ENCODE measurements at regions not wholly inside any gene's neighbourhood (a gene's known extent, or its start where the extent isn't known, plus 50 kb on each side); places are given as distances from the start of the nearest gene placed in this dataset.

DNA sequence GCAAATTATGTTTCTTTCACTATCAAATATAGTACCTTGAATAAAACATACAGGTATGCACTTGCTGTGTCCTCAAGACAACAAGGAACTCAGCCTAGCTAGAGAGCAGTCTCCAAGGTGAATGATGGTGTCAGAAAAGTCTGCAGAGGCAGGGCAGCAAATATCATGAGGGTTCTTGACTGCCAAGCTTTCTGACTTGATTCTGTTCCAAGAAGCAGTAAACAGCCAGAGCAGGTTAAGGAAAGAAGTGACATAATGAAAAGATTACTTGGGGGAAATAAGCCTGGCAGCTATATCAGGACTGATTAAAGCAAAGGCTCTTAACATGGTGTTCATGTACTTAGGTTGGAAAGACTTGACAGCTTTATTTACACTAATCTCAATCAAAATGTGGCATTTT, 192.2 kb upstream of the GADL1 start:
- H3K4me3 ChIP-seq (ENCODE audit: low read depth, low read length), result no peak overlapping the region
- TF ChIP-seq, protein P1, sequence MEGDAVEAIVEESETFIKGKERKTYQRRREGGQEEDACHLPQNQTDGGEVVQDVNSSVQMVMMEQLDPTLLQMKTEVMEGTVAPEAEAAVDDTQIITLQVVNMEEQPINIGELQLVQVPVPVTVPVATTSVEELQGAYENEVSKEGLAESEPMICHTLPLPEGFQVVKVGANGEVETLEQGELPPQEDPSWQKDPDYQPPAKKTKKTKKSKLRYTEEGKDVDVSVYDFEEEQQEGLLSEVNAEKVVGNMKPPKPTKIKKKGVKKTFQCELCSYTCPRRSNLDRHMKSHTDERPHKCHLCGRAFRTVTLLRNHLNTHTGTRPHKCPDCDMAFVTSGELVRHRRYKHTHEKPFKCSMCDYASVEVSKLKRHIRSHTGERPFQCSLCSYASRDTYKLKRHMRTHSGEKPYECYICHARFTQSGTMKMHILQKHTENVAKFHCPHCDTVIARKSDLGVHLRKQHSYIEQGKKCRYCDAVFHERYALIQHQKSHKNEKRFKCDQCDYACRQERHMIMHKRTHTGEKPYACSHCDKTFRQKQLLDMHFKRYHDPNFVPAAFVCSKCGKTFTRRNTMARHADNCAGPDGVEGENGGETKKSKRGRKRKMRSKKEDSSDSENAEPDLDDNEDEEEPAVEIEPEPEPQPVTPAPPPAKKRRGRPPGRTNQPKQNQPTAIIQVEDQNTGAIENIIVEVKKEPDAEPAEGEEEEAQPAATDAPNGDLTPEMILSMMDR (IDR thresholded peaks at IDR 0.05; ENCODE audit: insufficient read depth, low read depth, low read length), result no peak

GRCh38 chr3:31091748-31092147, 197.3 kb upstream of the GADL1 start:
- no peak for DNase-seq (ENCODE audit: low read depth)
- TF ChIP-seq, protein P1 (IDR thresholded peaks at IDR 0.05; ENCODE audit: insufficient read depth, low read depth, low read length), result no peak
- no peak overlapping the region for H3K4me3 ChIP-seq (ENCODE audit: low read depth, low read length)

More for the DNA sequence above, 192.2 kb upstream of the GADL1 start:
- DNase-seq (ENCODE audit: low read depth), result no peak

DNA sequence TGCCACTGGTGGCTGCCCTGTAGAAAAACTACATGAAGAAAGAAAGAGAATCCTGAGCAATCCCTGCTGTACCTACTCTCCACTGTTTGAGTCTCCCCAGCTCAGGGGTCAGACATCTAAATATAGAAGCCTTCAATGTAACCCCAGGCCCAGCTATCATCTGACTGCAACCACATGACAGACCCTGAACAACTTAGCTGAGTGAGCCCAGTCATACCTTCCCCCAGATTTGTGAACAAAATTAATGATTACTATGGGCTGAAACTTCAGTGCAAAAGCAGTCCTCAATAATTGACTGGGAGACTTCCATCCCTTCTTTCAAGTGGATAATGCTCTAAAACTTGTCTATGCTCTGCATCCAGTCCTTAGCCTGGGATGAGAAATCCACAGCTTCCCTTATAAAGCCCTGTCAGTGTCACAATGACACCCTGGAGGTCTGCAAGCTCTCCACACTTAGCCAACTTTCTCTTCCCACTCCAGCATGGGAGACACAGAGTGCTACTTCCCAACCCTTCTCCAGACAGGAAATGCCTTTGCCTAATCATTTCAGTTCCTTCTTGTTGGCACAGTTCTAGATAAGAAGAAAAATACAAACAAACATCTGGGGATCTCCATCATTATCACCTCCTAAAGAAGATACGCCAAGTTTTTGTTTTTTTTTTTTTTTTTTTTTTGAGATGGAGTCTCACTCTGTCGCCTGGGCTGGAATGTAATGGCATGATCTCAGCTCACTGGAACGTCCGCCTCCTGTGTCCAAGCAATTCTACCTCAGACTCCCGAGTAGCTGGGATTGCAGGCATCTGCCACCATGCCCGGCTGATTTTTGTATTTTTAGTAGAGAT, 198.5 kb upstream of the GADL1 start:
- H3K4me3 ChIP-seq (ENCODE audit: low read depth, low read length), result no peak overlapping the region
- TF ChIP-seq, protein P1 (IDR thresholded peaks at IDR 0.05; ENCODE audit: insufficient read depth, low read depth, low read length), result no peak
- DNase-seq (ENCODE audit: low read depth), result peak; percentile 30

GRCh38 chr3:31093606-31094005, 199.1 kb upstream of the GADL1 start:
- TF ChIP-seq, protein P1 (IDR thresholded peaks at IDR 0.05; ENCODE audit: insufficient read depth, low read depth, low read length), result no peak
- DNase-seq (ENCODE audit: low read depth), result no peak
- no peak overlapping the region for H3K4me3 ChIP-seq (ENCODE audit: low read depth, low read length)

DNA sequence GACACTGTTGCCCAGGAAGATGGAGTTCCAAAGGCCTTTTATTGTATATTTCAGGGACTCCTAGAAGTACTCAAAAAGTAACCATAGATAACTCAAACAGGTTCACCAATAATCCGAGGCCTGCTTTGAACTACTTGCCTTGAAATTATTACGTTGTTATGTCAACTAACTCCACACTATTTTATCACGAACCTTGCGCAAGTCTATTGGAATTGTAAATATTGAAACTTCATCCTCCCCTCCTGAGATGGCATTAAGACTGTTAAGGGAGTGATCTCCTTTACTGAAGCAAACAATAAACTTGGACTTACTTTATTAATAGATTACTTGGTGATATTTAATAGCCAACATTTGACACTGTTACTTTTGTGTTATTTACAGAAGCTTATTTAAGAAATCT, 199.6 kb upstream of the GADL1 start:
- H3K4me3 ChIP-seq (ENCODE audit: low read depth, low read length), result no peak overlapping the region
- TF ChIP-seq, protein P1 (IDR thresholded peaks at IDR 0.05; ENCODE audit: insufficient read depth, low read depth, low read length), result no peak
- peak; percentile 40 for DNase-seq (ENCODE audit: low read depth)

- DNase-seq (ENCODE audit: low read depth), result no peak
- H3K4me3 ChIP-seq (ENCODE audit: low read depth, low read length), result no peak overlapping the region
- TF ChIP-seq, protein P1 (IDR thresholded peaks at IDR 0.05; ENCODE audit: insufficient read depth, low read depth, low read length), result no peak
These were observed 200.8 kb upstream of the GADL1 start for GRCh38 chr3:31095255-31095654.
